SK-N-SH treated with all-trans-retinoic acid at 6 μM for 48 hours (cell line): ENCODE measurements at regions not wholly inside any gene's neighbourhood (a gene's known extent, or its start where the extent isn't known, plus 50 kb on each side); places are given as distances from the start of the nearest gene placed in this dataset.

Experiments
- BACH2 ChIP-seq: fragments of 250-450 bp; sonication (Bioruptor Pico); IDR thresholded peaks from 2 replicates; pipeline ENCODE4 v1.9.0; 2021; ENCODE audit warnings: mild to moderate bottlenecking, borderline replicate concordance
- CREB5 ChIP-seq: fragments of 250-450 bp; sonication (Bioruptor Pico); IDR thresholded peaks from 2 replicates; pipeline ENCODE4 v1.5.1; 2020; ENCODE audit warnings: low read depth, mild to moderate bottlenecking, moderate library complexity
- ESRRG ChIP-seq: fragments of 250-450 bp; sonication (Bioruptor Pico); IDR thresholded peaks from 2 replicates; pipeline ENCODE4 v1.6.1; 2021; ENCODE audit warnings: mild to moderate bottlenecking
- PATZ1 ChIP-seq: fragments of 250-450 bp; sonication (Bioruptor Pico); IDR thresholded peaks from 2 replicates; pipeline ENCODE4 v1.8.0; 2020; ENCODE audit warnings: mild to moderate bottlenecking, moderate library complexity, borderline replicate concordance
- ZC3H10 ChIP-seq: fragments of 250-450 bp; sonication (Bioruptor Pico); IDR thresholded peaks from 2 replicates; pipeline ENCODE4 v1.5.1; 2021; ENCODE audit warnings: mild to moderate bottlenecking, moderate library complexity

DNA sequence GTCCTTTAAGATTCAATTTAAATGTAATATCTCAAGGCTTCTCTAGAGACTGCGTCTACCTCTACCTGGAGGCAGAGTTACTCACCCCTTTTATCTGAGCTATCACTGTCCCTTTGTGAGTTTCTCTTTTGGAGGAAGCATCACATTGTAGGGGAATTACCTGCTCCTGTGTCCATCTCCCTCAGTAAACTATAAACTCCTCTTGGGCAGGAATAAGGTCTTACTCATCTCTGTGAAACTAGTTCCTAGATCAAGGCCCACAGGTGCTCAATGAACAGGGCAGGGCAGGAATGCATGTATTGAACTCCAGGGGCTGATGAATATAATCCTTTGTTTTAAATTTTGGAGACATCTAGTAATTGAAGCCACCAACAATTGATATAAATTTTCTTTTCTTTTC lies 139.8 kb upstream of the ERCC6L2 start:
- TF ChIP-seq ZC3H10 (CRISPR knock-in tag) (no peak), ESRRG (CRISPR knock-in tag) (no peak), BACH2 (CRISPR knock-in tag) (no peak), CREB5 (CRISPR knock-in tag) (no peak), PATZ1 (CRISPR knock-in tag) (no peak)
